Astrocyte (in vitro differentiated cells and primary cell): ENCODE measurements at regions not wholly inside any gene's neighbourhood (a gene's known extent, or its start where the extent isn't known, plus 50 kb on each side); places are given as distances from the start of the nearest gene placed in this dataset.

Experiments
- EZH2 ChIP-seq: IDR thresholded peaks from 2 replicates; pipeline ENCODE4 v1.6.1; 2012; ENCODE audit warnings: mild to moderate bottlenecking, low read length, inconsistent platforms; ENCODE audit not compliant: insufficient read depth
- TF ChIP-seq, protein P1 (sequence below): IDR thresholded peaks from 2 replicates; pipeline ENCODE4 v1.5.1; 2011; ENCODE audit warnings: low read depth, mild to moderate bottlenecking, inconsistent platforms, low read length, moderate library complexity; ENCODE audit not compliant: insufficient read depth

DNA sequence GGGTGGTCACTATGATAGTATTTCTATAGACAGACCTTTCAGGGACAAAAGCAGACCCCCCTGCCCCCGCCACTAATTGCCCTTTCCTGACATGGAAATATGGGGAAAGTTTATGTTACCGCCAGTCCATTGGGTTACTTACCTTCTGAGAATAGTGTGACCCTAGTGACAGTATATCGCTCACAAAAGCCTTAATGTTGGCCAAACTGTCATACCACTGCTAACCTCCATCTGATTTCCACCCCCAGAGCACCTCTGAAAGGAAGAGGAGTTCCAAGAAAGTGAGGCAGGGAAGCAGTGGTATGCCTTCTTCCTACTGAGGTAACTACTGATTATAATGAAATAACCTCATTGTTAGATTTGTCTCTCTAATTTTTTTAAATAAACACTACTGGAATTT lies 67.5 kb upstream of the CCDC91 start:
- TF ChIP-seq, protein P1, sequence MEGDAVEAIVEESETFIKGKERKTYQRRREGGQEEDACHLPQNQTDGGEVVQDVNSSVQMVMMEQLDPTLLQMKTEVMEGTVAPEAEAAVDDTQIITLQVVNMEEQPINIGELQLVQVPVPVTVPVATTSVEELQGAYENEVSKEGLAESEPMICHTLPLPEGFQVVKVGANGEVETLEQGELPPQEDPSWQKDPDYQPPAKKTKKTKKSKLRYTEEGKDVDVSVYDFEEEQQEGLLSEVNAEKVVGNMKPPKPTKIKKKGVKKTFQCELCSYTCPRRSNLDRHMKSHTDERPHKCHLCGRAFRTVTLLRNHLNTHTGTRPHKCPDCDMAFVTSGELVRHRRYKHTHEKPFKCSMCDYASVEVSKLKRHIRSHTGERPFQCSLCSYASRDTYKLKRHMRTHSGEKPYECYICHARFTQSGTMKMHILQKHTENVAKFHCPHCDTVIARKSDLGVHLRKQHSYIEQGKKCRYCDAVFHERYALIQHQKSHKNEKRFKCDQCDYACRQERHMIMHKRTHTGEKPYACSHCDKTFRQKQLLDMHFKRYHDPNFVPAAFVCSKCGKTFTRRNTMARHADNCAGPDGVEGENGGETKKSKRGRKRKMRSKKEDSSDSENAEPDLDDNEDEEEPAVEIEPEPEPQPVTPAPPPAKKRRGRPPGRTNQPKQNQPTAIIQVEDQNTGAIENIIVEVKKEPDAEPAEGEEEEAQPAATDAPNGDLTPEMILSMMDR: no peak
- TF ChIP-seq EZH2: no peak
